H1 (cell line): ENCODE measurements at regions not wholly inside any gene's neighbourhood (a gene's known extent, or its start where the extent isn't known, plus 50 kb on each side); places are given as distances from the start of the nearest gene placed in this dataset.

Experiments
- CTCF ChIA-PET: fragments of 300-600 bp; sonication (Branson Sonifier 250); formaldehyde crosslinking; loops from one replicate; lab custom pipeline; 2021; ENCODE audit not compliant: partially characterized antibody; lab: Charles Lee
- POLR2A ChIA-PET: fragments of 300-600 bp; sonication (Branson Sonifier 250); formaldehyde crosslinking; loops from one replicate; lab custom pipeline; 2021; ENCODE audit warnings: inconsistent platforms; ENCODE audit not compliant: partially characterized antibody; lab: Charles Lee
- DNase-seq, 2 experiments: peaks; one replicate each; pipeline versions ENCODE4 v3.0.0 to v3.0.0-alpha.2; 2010 to 2022; ENCODE audit warnings: low spot score in 2 of 2, low read depth in 1 of 2, mixed read lengths in 1 of 2
- FAIRE-seq: peaks from 2 replicates; lab custom pipeline; 2011; peaks lifted over from hg19 to GRCh38; lab: Jason Lieb, UNC
- H2AFZ ChIP-seq: 2 replicates; pipeline ENCODE4 v1.8.1; 2012; ENCODE audit warnings: low read length, inconsistent platforms
- H2AK5ac ChIP-seq: 2 replicates; pipeline ENCODE4 v1.6.1; 2013; ENCODE audit warnings: low read depth, low read length
- H2BK120ac ChIP-seq: replicated peaks from 2 replicates; pipeline ENCODE3; 2013; ENCODE audit warnings: low read depth, low read length, inconsistent platforms
- H2BK12ac ChIP-seq: 2 replicates; pipeline ENCODE4 v1.6.1; 2013; ENCODE audit warnings: low read depth, low read length
- H2BK15ac ChIP-seq: 2 replicates; pipeline ENCODE4 v1.6.1; 2013; ENCODE audit warnings: low read length
- H2BK20ac ChIP-seq: 2 replicates; pipeline ENCODE4 v1.6.1; 2013; ENCODE audit warnings: low read length
- H2BK5ac ChIP-seq: 2 replicates; pipeline ENCODE4 v1.6.1; 2013; ENCODE audit warnings: low read depth, low read length
- H3K14ac ChIP-seq: 2 replicates; pipeline ENCODE4 v1.6.1; 2013; ENCODE audit warnings: inconsistent platforms; ENCODE audit not compliant: insufficient read length
- H3K18ac ChIP-seq: 2 replicates; pipeline ENCODE4 v1.6.1; 2013; ENCODE audit warnings: low read length; ENCODE audit errors: extremely low read depth
- H3K23ac ChIP-seq: 2 replicates; pipeline ENCODE4 v1.6.1; 2013; ENCODE audit warnings: inconsistent platforms; ENCODE audit not compliant: insufficient read length
- H3K23me2 ChIP-seq: 2 replicates; pipeline ENCODE4 v1.6.1; 2013; ENCODE audit warnings: low read depth, low read length
- H3K27ac ChIP-seq: 2 replicates; pipeline ENCODE4 v1.6.1; 2011; ENCODE audit warnings: low read depth, low read length, inconsistent platforms
- H3K27me3 ChIP-seq, 4 experiments: replicated peaks in 1 of 4; 1 replicate in 1 of 4; 2 replicates in 3 of 4; pipeline versions ENCODE4 v1.6.1 to v1.8.1; 2011 to 2013; ENCODE audit warnings: low read length in 3 of 4, mild to moderate bottlenecking in 3 of 4, inconsistent platforms in 2 of 4, mixed read lengths in 2 of 4, moderate library complexity in 1 of 4; ENCODE audit not compliant: control insufficient read depth in 3 of 4, insufficient read depth in 3 of 4; ENCODE audit errors: extremely low read depth in 1 of 4
- H3K36me3 ChIP-seq, 4 experiments: 2 replicates each; pipeline versions ENCODE4 v1.6.1 to v1.8.1; 2011 to 2013; ENCODE audit warnings: mild to moderate bottlenecking in 4 of 4, low read length in 3 of 4, moderate library complexity in 2 of 4, control low read depth in 1 of 4, inconsistent platforms in 1 of 4; ENCODE audit not compliant: insufficient read depth in 4 of 4, control insufficient read depth in 2 of 4
- H3K4ac ChIP-seq: replicated peaks from 2 replicates; pipeline ENCODE3; 2013; ENCODE audit warnings: low read length, low read depth, mixed read lengths, inconsistent platforms; ENCODE audit not compliant: insufficient read length
- H3K4me1 ChIP-seq, 4 experiments: replicated peaks in 1 of 4; 1 replicate in 1 of 4; 2 replicates in 3 of 4; pipeline versions ENCODE4 v1.6.1 to v1.8.1; 2011 to 2013; ENCODE audit warnings: low read length in 3 of 4, inconsistent platforms in 2 of 4, mixed read lengths in 1 of 4; ENCODE audit not compliant: insufficient read depth in 4 of 4, control insufficient read depth in 3 of 4
- H3K4me2 ChIP-seq, 2 experiments: 2 replicates each; pipeline versions ENCODE4 v1.6.1 to v1.8.1; 2011 to 2013; ENCODE audit warnings: low read depth in 2 of 2, low read length in 2 of 2, control low read depth in 1 of 2, inconsistent platforms in 1 of 2, mild to moderate bottlenecking in 1 of 2; ENCODE audit not compliant: insufficient read depth in 1 of 2
- H3K4me3 ChIP-seq, 4 experiments: fragments of 200-600, 300-600 bp in 1 of 4; sonication (generic), shearing (Covaris generic), sonication (Bioruptor Twin) in 1 of 4; 2 replicates each; pipeline versions ENCODE4 v1.5.1 to v1.8.1; 2011 to 2016; ENCODE audit warnings: low read length in 4 of 4, low read depth in 3 of 4, control low read depth in 2 of 4, inconsistent platforms in 2 of 4, mild to moderate bottlenecking in 2 of 4, mixed read lengths in 1 of 4, moderate library complexity in 1 of 4; ENCODE audit not compliant: insufficient read depth in 2 of 4; ENCODE audit errors: extremely low read depth in 1 of 4
- H3K56ac ChIP-seq: replicated peaks from 2 replicates; pipeline ENCODE3; 2013; ENCODE audit warnings: low read depth, mild to moderate bottlenecking, mixed read lengths, low read length, inconsistent platforms; ENCODE audit not compliant: insufficient read length
- H3K79me1 ChIP-seq: 2 replicates; pipeline ENCODE4 v1.6.1; 2013; ENCODE audit warnings: low read depth, low read length, control low read depth
- H3K79me2 ChIP-seq, 2 experiments: 2 replicates each; pipeline versions ENCODE4 v1.6.1 to v1.8.1; 2012 to 2013; ENCODE audit warnings: low read length in 2 of 2, mild to moderate bottlenecking in 2 of 2, inconsistent platforms in 1 of 2; ENCODE audit not compliant: insufficient read depth in 2 of 2, control insufficient read depth in 1 of 2
- H3K9ac ChIP-seq, 4 experiments: replicated peaks in 1 of 4; 1 replicate in 1 of 4; 2 replicates in 3 of 4; pipeline versions ENCODE4 v1.6.1 to v1.8.1; 2011 to 2013; ENCODE audit warnings: low read depth in 3 of 4, low read length in 3 of 4, control low read depth in 2 of 4, mild to moderate bottlenecking in 2 of 4, moderate library complexity in 2 of 4, inconsistent platforms in 1 of 4; ENCODE audit errors: extremely low read depth in 1 of 4
- H3K9me3 ChIP-seq, 2 experiments: 2 replicates each; pipeline versions ENCODE4 v1.6.1 to v1.8.1; 2012 to 2013; ENCODE audit warnings: mild to moderate bottlenecking in 2 of 2, moderate library complexity in 2 of 2, control low read depth in 1 of 2, inconsistent platforms in 1 of 2, low read depth in 1 of 2, low read length in 1 of 2, mixed read lengths in 1 of 2; ENCODE audit not compliant: insufficient read depth in 2 of 2
- H4K20me1 ChIP-seq, 2 experiments: replicated peaks in 1 of 2; 2 replicates each; pipeline versions ENCODE3 to v1.8.1; 2011 to 2013; ENCODE audit warnings: inconsistent platforms in 2 of 2, low read length in 2 of 2, mild to moderate bottlenecking in 1 of 2; ENCODE audit not compliant: insufficient read depth in 2 of 2, control insufficient read depth in 1 of 2
- H4K5ac ChIP-seq: 2 replicates; pipeline ENCODE4 v1.6.1; 2013; ENCODE audit warnings: low read length, low read depth, mixed read lengths, inconsistent platforms; ENCODE audit not compliant: insufficient read length
- H4K8ac ChIP-seq: 2 replicates; pipeline ENCODE4 v1.8.0; 2013; ENCODE audit warnings: mild to moderate bottlenecking, moderate library complexity, low read length, inconsistent platforms; ENCODE audit not compliant: insufficient read depth; ENCODE audit errors: extremely low read depth
- H4K91ac ChIP-seq: replicated peaks from 2 replicates; pipeline ENCODE3; 2013; ENCODE audit warnings: low read length, mixed read lengths, inconsistent platforms; ENCODE audit not compliant: insufficient read length
- ASH2L ChIP-seq: fragments of 200-600, 300-600 bp; sonication (generic); IDR thresholded peaks from one replicate; pipeline ENCODE4 v1.7.1; 2017; ENCODE audit warnings: low read length
- ATF3 ChIP-seq: IDR thresholded peaks from 2 replicates; pipeline ENCODE4 v1.6.1; 2011; ENCODE audit warnings: low read depth, mild to moderate bottlenecking, low read length; ENCODE audit not compliant: insufficient read depth
- BRCA1 ChIP-seq: IDR thresholded peaks from 2 replicates; pipeline ENCODE4 v1.6.1; 2012; ENCODE audit warnings: low read depth, low read length, improper control_type of control experiment
- HDAC2 ChIP-seq, 2 experiments: fragments of 300-600 bp in 1 of 2; sonication (generic) in 1 of 2; IDR thresholded peaks; 2 replicates each; pipeline ENCODE4 v1.6.1; 2011 to 2012; ENCODE audit warnings: low read depth in 2 of 2, low read length in 2 of 2, mild to moderate bottlenecking in 2 of 2, moderate library complexity in 2 of 2, borderline replicate concordance in 1 of 2, inconsistent platforms in 1 of 2
- HDAC6 ChIP-seq: IDR thresholded peaks from one replicate; pipeline ENCODE4 v1.7.1; 2012; ENCODE audit warnings: low read depth, mild to moderate bottlenecking, inconsistent platforms, low read length, moderate library complexity
- KDM5A ChIP-seq: fragments of 200-600 bp; IDR thresholded peaks from 2 replicates; pipeline ENCODE4 v1.7.1; 2012; ENCODE audit warnings: mild to moderate bottlenecking, low read length, inconsistent platforms, mixed read lengths
- RBBP5 ChIP-seq: IDR thresholded peaks from 2 replicates; pipeline ENCODE4 v1.7.1; 2012; ENCODE audit warnings: low read depth, mild to moderate bottlenecking, inconsistent platforms, low read length, moderate library complexity, borderline replicate concordance
- RXRA ChIP-seq: IDR thresholded peaks from 2 replicates; pipeline ENCODE4 v1.6.1; 2011; ENCODE audit warnings: low read depth, mild to moderate bottlenecking, low read length, moderate library complexity; ENCODE audit not compliant: insufficient read depth
- SAP30 ChIP-seq: fragments of 300-600 bp; sonication (generic); IDR thresholded peaks from 2 replicates; pipeline ENCODE4 v1.7.1; 2012; ENCODE audit warnings: low read length, moderate library complexity, mild to moderate bottlenecking, inconsistent platforms; ENCODE audit not compliant: insufficient read depth, insufficient replicate concordance
- TBP ChIP-seq: IDR thresholded peaks from 2 replicates; pipeline ENCODE4 v1.6.1; 2011; ENCODE audit warnings: low read depth, low read length, improper control_type of control experiment
- TCF12 ChIP-seq: IDR thresholded peaks from 2 replicates; pipeline ENCODE4 v1.6.1; 2011; ENCODE audit warnings: low read depth, mild to moderate bottlenecking, low read length
- ZNF274 ChIP-seq: IDR thresholded peaks from 2 replicates; pipeline ENCODE4 v1.7.0; 2012; ENCODE audit warnings: low read length, borderline replicate concordance; ENCODE audit errors: extremely low read depth
- WGBS, 2 experiments: shearing (Covaris generic) in 1 of 2; methylation state at CpG; one replicate each; pipeline versions ENCODE4 v1.1.6 to v1.1.7; 2013 to 2015; ENCODE audit warnings: low lambda C conversion rate in 2 of 2, mixed read lengths in 2 of 2, inconsistent platforms in 1 of 2, low coverage in 1 of 2, missing lambda C conversion rate in 1 of 2; ENCODE audit not compliant: insufficient replicate concordance in 2 of 2, insufficient coverage in 1 of 2, insufficient read length in 1 of 2; ENCODE audit errors: extremely low coverage in 1 of 2, missing lambda C conversion rate in 1 of 2; 5-methylcytosine and 5-hydroxymethylcytosine counted together

- H3K56ac ChIP-seq = no peak overlapping the region
- no peak for FAIRE-seq
- no peak overlapping the region for H2BK5ac ChIP-seq
- H3K79me1 ChIP-seq = no peaks in the 10 kb centered on the region
- no peaks in the 10 kb centered on the region for H3K23me2 ChIP-seq
- no peaks in the 10 kb centered on the region for H4K20me1 ChIP-seq
- no peak overlapping the region for H3K23ac ChIP-seq
- H3K18ac ChIP-seq = no peak overlapping the region
- DNase-seq = no peak
- H2BK120ac ChIP-seq = no peak overlapping the region
- no peak overlapping the region for H3K27ac ChIP-seq
- H3K4ac ChIP-seq = no peak overlapping the region
- H3K4me2 ChIP-seq = no peak overlapping the region
- H2BK12ac ChIP-seq = no peak overlapping the region; the same call in 1 of the 2 replicates
- H4K8ac ChIP-seq = no peak overlapping the region
- no peaks in the 10 kb centered on the region for H3K9me3 ChIP-seq
- WGBS, 2 experiments = 81% methylated on average over 2 of the region's 2 CpGs; no CpG with 5 or more reads in 1 of the 2 experiments
- H3K79me2 ChIP-seq = no peaks in the 10 kb centered on the region
- H3K36me3 ChIP-seq = no peaks in the 10 kb centered on the region
- H4K5ac ChIP-seq = no peak overlapping the region
- POLR2A ChIA-PET = no interaction called here
- no peak overlapping the region for H2BK15ac ChIP-seq
- TF ChIP-seq ASH2L = no peak
- no peak for TF ChIP-seq HDAC6
- TF ChIP-seq TCF12 = no peak
- no peak for TF ChIP-seq RXRA
- TF ChIP-seq RBBP5 = no peak
- no peak for TF ChIP-seq BRCA1
- no peak for TF ChIP-seq TBP
- no peak for TF ChIP-seq KDM5A
- TF ChIP-seq ZNF274 = no peak
- TF ChIP-seq ATF3 = no peak
- no peak for TF ChIP-seq SAP30
- TF ChIP-seq HDAC2 (IDR thresholded peaks at IDR 0.05; ENCODE audit: borderline replicate concordance in 1 of 2, low read depth in 2 of 2, low read length in 2 of 2) = no peak
- H3K4me1 ChIP-seq = peaks cover 0 to 4% (median 4%) of the 10 kb centered on the region in 4 experiments; a peak in 4 of 7 replicates
- H2BK20ac ChIP-seq = no peak overlapping the region
- no peak overlapping the region for H3K14ac ChIP-seq
- no peaks in the 10 kb centered on the region for H3K27me3 ChIP-seq
- H4K91ac ChIP-seq = no peak overlapping the region
- H3K9ac ChIP-seq = no peak overlapping the region
- H3K4me3 ChIP-seq = no peak overlapping the region
- no peak overlapping the region for H2AK5ac ChIP-seq
- CTCF ChIA-PET = no interaction called here
- no peak overlapping the region for H2AFZ ChIP-seq
Observed at GRCh38 chr13:80213201-80213600, 127.7 kb downstream of the SPRY2 start.
